Activated CD4-positive, alpha-beta T cell treated with anti-CD3 and anti-CD28 coated beads, Interleukin-2, amount 10 ng/mL, durations not matched to agents 7 days and 5 days (primary cell): ENCODE measurements at regions not wholly inside any gene's neighbourhood (a gene's known extent, or its start where the extent isn't known, plus 50 kb on each side); places are given as distances from the start of the nearest gene placed in this dataset.

Source experiments
- CTCF ChIA-PET: fragments of 350-600 bp; sonication (Branson Sonifier 250); formaldehyde crosslinking; loops from one replicate; lab custom pipeline; 2021; ENCODE audit warnings: antibody characterized with exemption; lab: Charles Lee
- POLR2A ChIA-PET: fragments of 350-600 bp; sonication (Branson Sonifier 250); formaldehyde crosslinking; loops from one replicate; lab custom pipeline; 2021; ENCODE audit warnings: antibody characterized with exemption; lab: Charles Lee
- DNase-seq: peaks from one replicate; pipeline ENCODE4 v3.0.0-alpha.2; 2020
- H3K27ac Mint-ChIP-seq: one replicate; pipeline ENCODE4 v1.8.0; 2021; ENCODE audit warnings: mild to moderate bottlenecking, moderate library complexity, mixed read lengths
- H3K27me3 Mint-ChIP-seq: one replicate; pipeline ENCODE4 v1.8.0; 2021; ENCODE audit warnings: mixed read lengths
- H3K36me3 Mint-ChIP-seq: one replicate; pipeline ENCODE4 v1.8.0; 2021; ENCODE audit warnings: low read depth, mixed read lengths
- H3K4me1 Mint-ChIP-seq: one replicate; pipeline ENCODE4 v1.8.0; 2021; ENCODE audit warnings: mixed read lengths
- H3K4me3 Mint-ChIP-seq: one replicate; pipeline ENCODE4 v1.8.0; 2021; ENCODE audit warnings: mild to moderate bottlenecking, moderate library complexity, mixed read lengths
- H3K9me3 Mint-ChIP-seq: one replicate; pipeline ENCODE4 v1.8.0; 2021; ENCODE audit warnings: mixed read lengths

DNA sequence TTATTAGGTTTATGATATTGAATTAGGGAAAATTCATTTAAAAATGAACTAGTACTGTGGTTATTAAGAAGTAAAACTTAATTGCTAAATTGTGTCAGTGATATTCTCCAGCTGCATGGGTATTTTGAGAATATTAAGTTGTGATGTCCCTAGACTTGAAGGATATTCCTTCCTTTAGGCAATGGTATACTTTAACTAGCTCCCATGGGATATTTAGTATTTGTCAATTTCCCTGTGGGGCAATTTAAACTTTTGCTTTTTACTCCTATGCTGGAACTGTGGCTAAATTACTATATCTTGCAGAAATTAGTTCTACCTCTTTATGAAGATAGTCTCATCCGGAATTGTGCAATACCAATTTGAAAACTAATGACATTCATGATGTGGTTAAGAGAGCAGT, 151.6 kb upstream of the CSNK1A1L start:
- POLR2A ChIA-PET = no interaction called here
- no peak overlapping the region for H3K27ac Mint-ChIP-seq
- no peaks in the 10 kb centered on the region for H3K36me3 Mint-ChIP-seq
- no peak for DNase-seq
- CTCF ChIA-PET = no interaction called here
- no peaks in the 10 kb centered on the region for H3K4me1 Mint-ChIP-seq
- no peaks in the 10 kb centered on the region for H3K27me3 Mint-ChIP-seq
- H3K9me3 Mint-ChIP-seq = peaks cover 3% of the 10 kb centered on the region
- no peak overlapping the region for H3K4me3 Mint-ChIP-seq

DNA sequence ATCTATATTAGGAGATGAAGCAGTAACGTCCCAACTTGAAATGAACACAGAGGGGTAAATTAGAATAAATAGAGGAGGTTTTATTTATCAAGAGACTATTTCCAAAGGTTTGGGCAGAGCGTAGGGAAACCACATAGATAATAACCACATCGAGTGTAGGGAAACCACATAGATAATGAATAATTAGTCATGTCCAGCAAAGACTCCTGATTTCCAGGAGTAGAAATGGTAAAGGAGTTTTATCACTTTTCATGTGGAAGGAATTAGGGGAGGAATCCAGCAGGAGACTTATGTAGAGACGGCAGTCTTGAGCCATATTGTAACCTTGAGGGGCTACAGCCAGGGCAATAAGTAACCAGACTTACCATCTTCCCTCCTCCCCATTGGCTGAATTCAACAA, 136.3 kb upstream of the CSNK1A1L start:
- H3K27me3 Mint-ChIP-seq = no peaks in the 10 kb centered on the region

DNA sequence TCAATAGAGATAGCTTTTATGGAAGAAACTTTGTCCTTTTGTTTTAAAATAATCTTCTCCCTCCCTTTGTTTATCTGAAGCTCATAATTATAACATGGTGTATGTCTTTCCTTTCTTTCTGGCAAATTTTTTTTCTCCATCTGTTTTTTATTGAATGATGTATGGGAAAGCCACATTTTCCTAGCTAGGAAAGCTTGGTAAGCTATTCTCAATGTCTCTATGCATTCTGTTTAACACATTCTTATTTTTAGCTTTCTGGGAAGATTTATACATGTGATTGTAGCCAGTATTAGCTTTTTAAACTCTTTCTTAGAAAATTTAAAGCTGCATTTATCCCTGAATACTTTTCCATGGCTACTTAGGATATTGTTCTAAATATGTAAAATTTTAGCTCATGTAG, 124.9 kb upstream of the CSNK1A1L start:
- no peaks in the 10 kb centered on the region for H3K36me3 Mint-ChIP-seq
- H3K4me1 Mint-ChIP-seq = no peaks in the 10 kb centered on the region
- H3K27me3 Mint-ChIP-seq = no peaks in the 10 kb centered on the region
- CTCF ChIA-PET = no interaction called here
- DNase-seq = no peak
- H3K27ac Mint-ChIP-seq = no peak overlapping the region
- H3K9me3 Mint-ChIP-seq = peaks cover 5% of the 10 kb centered on the region
- POLR2A ChIA-PET = no interaction called here
- H3K4me3 Mint-ChIP-seq = no peak overlapping the region

More for the DNA sequence above, 136.3 kb upstream of the CSNK1A1L start:
- no peaks in the 10 kb centered on the region for H3K4me1 Mint-ChIP-seq
- DNase-seq = no peak
- H3K36me3 Mint-ChIP-seq = no peaks in the 10 kb centered on the region
- H3K4me3 Mint-ChIP-seq = no peak overlapping the region
- H3K27ac Mint-ChIP-seq = no peak overlapping the region
- H3K9me3 Mint-ChIP-seq = peaks cover 4% of the 10 kb centered on the region
- ChIA-PET CTCF (no interaction called here), POLR2A (no interaction called here)

DNA sequence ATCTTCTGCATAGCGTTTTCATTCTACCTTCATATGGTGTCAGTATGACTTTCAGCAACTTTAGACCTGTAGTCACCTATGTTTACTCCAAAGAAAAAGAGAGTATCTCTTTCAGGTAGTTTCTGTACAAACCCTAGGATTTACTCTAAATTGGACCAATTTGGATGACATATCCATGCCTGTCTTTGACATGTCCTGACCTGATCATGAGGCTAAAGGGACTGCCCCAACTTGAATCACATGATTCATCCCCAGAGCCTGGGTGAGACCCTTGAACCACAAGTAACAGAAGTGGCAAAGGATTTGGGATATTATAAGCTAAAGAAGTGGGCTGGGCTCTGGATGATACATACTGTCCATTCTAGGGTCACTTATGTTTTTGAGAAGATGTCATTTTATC, 124.5 kb upstream of the CSNK1A1L start:
- POLR2A ChIA-PET = no interaction called here
- Mint-ChIP-seq H3K4me3 (no peak overlapping the region), H3K36me3 (no peaks in the 10 kb centered on the region)

DNA sequence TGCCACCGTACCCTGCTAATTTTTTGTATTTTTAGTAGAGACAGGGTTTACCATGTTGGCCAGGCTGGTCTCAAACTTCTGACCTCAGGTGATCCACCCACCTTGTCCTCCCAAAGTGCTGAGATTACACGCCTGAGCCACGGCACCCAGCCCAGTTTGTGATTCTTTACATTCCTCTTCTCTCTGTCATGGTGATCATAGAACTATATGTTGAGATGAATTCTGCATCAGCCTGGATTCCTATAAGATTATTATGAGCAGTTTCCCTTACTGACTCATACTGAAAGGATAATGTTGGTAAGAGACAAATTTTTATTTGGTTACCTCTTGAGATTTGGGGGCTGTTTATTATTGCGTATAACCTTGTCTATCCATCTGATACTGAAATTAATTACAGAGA, 121.5 kb upstream of the CSNK1A1L start:
- Mint-ChIP-seq H3K27me3 (no peaks in the 10 kb centered on the region), H3K9me3 (peaks cover 5% of the 10 kb centered on the region), H3K27ac (no peak overlapping the region), H3K4me1 (no peaks in the 10 kb centered on the region), H3K36me3 (no peaks in the 10 kb centered on the region), H3K4me3 (no peak overlapping the region)
- ChIA-PET POLR2A (no interaction called here), CTCF (no interaction called here)
- no peak for DNase-seq

More for the DNA sequence above, 124.5 kb upstream of the CSNK1A1L start:
- Mint-ChIP-seq H3K4me1 (no peaks in the 10 kb centered on the region), H3K9me3 (peaks cover 5% of the 10 kb centered on the region), H3K27ac (no peak overlapping the region), H3K27me3 (no peaks in the 10 kb centered on the region)
- CTCF ChIA-PET = interaction anchor here (0.5 kb wide), 1 partner anchor 12 kb away, joined by 3 read pairs; no protein-coding TSS in a partner anchor
- no peak for DNase-seq

DNA sequence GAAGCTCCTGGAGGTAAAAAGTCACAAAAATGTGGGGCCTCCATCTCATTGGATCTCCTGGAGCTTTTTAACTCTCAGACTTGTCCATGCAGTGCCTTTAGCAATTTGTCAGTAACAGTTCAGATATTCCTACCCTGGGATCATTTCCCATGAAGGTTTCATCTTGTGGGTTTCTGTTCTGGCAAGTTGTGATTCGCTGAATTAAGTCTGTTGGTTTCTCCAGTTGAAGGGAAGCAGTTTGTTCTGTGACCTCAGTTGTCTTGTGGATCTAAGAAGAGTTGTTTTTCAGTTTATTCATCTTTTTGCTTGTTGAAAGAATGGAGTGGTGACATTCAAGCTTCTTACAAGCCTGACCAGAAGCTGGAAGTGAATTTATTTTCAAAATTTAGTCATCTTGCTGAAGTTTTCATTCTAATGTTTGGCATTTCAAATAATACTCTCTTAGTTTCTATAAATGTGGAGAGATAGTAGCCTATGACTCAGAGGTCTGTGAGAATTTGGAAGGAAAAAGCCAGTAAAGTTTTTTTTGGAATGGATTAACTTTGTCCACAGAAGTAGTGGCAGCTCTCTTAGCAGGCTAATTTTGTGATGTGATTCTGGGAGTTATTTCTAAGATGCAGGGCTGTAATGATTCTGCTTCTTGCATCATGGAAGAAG, 120.1 kb upstream of the CSNK1A1L start:
- ChIA-PET POLR2A (no interaction called here), CTCF (no interaction called here)
- peaks cover 5% of the 10 kb centered on the region for H3K9me3 Mint-ChIP-seq
- no peaks in the 10 kb centered on the region for H3K4me1 Mint-ChIP-seq
- no peak overlapping the region for H3K4me3 Mint-ChIP-seq
- no peaks in the 10 kb centered on the region for H3K27me3 Mint-ChIP-seq
- H3K27ac Mint-ChIP-seq = no peak overlapping the region
- no peak for DNase-seq
- no peaks in the 10 kb centered on the region for H3K36me3 Mint-ChIP-seq

DNA sequence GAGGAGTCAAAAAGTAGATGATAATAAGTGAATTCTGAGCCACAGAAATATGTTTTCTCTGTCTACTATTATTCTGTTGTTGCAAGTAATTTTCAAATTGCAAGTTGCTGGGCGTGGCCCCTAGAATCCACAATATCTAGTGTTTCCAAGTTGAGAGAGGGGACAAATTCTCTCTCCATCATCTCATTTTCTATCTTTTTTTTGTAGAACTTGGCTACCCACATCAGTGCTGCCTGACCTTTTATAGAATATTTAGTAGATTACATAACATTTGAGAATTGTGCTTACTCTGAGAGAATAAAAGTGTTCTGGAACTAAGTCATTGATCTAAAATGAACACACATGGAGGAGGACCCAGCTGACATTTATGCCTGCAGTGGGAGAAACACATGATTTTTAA, 110.9 kb upstream of the CSNK1A1L start:
- H3K27ac Mint-ChIP-seq = no peak overlapping the region
- H3K4me3 Mint-ChIP-seq = no peak overlapping the region
- POLR2A ChIA-PET = no interaction called here
- H3K4me1 Mint-ChIP-seq = no peaks in the 10 kb centered on the region
- peaks cover 3% of the 10 kb centered on the region for H3K9me3 Mint-ChIP-seq
- no peaks in the 10 kb centered on the region for H3K36me3 Mint-ChIP-seq
- H3K27me3 Mint-ChIP-seq = no peaks in the 10 kb centered on the region
- CTCF ChIA-PET = no interaction called here
- no peak for DNase-seq

DNA sequence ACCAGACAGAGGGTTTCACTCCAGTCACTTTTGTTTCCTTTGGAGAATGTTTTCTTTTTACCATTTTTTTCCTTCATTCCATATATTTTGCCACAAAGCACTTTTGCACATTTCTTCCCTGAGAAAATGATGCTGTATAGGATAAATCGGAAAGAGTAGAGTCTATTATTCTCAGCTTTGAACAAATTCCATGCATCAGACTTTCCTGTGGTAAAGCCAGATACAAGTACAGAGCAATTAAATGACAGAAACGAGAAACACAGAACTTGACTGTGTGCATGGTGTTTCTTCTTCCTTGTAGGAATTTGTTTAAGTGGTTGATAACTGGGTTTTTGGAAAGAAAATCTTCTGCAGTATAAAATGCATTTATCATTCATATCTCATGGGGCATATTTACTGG, 107.4 kb upstream of the CSNK1A1L start:
- H3K4me1 Mint-ChIP-seq = no peaks in the 10 kb centered on the region
- no peak overlapping the region for H3K4me3 Mint-ChIP-seq
- DNase-seq = no peak
- peaks cover 3% of the 10 kb centered on the region for H3K9me3 Mint-ChIP-seq
- H3K36me3 Mint-ChIP-seq = no peaks in the 10 kb centered on the region
- CTCF ChIA-PET = no interaction called here
- POLR2A ChIA-PET = no interaction called here
- no peaks in the 10 kb centered on the region for H3K27me3 Mint-ChIP-seq
- no peak overlapping the region for H3K27ac Mint-ChIP-seq

DNA sequence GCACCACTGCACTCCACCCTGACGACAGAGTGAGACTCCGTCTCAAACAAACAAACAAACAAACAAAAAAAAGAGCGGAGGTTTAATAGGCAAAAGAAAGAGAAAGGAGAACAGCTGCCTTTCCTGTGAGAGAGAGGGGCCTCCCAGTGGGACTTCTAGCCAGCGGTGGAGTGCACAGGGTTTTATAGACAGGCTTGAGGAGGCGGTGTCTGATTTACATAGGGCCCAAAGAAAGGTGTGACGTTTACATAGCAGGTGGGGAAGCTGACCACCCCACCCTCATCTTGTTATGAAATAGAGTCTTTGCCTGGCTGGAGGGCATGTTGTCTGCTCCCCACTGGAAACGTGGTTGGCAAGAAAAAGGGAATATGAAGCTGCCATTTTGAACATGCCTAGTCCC, 106.0 kb upstream of the CSNK1A1L start:
- no peak overlapping the region for H3K27ac Mint-ChIP-seq
- DNase-seq = no peak
- H3K9me3 Mint-ChIP-seq = peaks cover 3% of the 10 kb centered on the region
- no peaks in the 10 kb centered on the region for H3K4me1 Mint-ChIP-seq
- H3K36me3 Mint-ChIP-seq = no peaks in the 10 kb centered on the region
- ChIA-PET CTCF (no interaction called here), POLR2A (no interaction called here)
- no peak overlapping the region for H3K4me3 Mint-ChIP-seq
- no peaks in the 10 kb centered on the region for H3K27me3 Mint-ChIP-seq

DNA sequence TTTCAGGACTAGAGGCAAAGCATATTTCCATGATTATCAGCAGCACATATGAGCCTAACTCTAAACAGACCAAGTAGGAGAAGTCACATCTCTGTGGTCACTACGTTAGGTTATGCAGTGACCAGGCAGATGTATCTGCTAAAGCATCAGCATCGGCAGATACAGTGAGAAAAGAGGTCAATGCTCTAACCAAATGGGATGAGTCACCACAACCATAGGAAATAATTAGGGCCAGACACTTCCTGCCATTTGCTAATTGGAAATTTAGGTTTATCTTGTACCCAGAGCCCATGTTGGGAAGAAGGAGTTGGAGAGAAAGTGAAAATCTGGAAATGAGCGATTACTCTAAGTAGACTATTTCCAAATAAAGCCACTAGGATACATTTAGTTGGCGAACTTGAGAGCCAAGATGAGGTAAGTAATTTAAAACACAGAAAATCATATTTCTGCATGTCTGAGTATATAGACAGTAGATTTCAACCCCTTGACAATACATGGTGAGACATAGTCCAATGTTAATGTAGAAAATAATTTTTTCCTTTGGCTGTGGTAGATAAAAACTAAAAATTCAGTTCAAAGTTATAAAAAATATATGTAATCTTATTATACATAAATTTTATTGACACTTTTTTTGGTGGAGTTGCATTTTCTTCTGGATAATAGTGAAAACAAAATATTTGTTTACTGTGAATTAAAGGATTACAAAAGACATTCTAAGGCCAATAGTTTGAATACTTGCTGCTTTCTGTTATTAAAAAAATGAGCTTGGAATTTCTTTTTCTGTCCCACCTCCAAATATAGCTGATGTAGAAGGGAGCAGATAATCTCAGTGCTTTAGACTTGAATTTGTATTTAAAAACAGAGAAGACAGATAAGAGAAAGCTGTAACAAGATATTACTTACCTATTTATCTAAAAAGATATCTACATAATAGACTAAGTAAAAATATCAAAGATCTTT, 104.4 kb upstream of the CSNK1A1L start:
- Mint-ChIP-seq H3K9me3 (peaks cover 3% of the 10 kb centered on the region), H3K4me3 (no peak overlapping the region), H3K27ac (no peak overlapping the region), H3K4me1 (no peaks in the 10 kb centered on the region), H3K27me3 (no peaks in the 10 kb centered on the region), H3K36me3 (no peaks in the 10 kb centered on the region)
- DNase-seq = no peak
- ChIA-PET POLR2A (no interaction called here), CTCF (no interaction called here)

DNA sequence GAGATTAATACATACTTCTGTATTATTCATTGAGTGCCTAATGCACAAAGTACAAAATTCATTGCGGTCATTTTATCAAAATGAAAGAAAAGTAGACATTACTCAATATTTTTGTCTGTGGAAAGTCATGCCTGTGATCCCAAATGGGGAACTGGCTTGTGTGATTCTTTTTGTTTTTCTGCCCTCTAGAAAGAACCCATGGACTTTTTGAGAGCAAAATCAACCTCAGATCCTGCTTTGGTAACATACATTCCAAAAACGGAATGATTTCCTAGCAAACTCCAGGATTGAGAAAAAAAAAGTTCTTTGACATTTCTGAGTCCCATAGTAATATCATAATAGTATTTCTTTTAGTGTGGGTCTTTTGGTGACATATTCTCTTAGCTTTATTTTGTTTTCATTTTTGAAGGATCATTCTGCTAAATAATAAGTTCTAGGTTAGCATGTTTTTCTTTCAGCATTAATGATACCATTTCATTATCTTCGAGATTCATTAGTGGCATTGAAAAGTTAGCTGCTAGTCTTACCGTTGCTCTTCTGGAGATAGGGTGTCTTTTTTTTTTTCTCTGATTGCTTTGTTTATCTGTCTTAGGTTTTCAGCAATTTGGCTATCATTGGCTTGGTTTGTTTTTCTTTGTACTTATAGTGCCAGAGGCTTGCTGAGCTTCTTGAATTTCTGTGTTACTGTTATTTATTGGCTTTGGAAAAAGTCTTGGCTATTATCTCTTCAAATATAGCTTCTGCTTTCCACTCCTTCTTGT, 102.4 kb upstream of the CSNK1A1L start:
- CTCF ChIA-PET = interaction anchor here (0.6 kb wide), 1 partner anchor 1244 kb away, joined by 6 read pairs; no protein-coding TSS in a partner anchor
- no peak for DNase-seq
- no peak overlapping the region for H3K4me3 Mint-ChIP-seq
- POLR2A ChIA-PET = no interaction called here
- H3K36me3 Mint-ChIP-seq = no peaks in the 10 kb centered on the region
- H3K4me1 Mint-ChIP-seq = no peaks in the 10 kb centered on the region
- H3K9me3 Mint-ChIP-seq = peaks cover under 1% of the 10 kb centered on the region
- H3K27me3 Mint-ChIP-seq = no peaks in the 10 kb centered on the region
- no peak overlapping the region for H3K27ac Mint-ChIP-seq

DNA sequence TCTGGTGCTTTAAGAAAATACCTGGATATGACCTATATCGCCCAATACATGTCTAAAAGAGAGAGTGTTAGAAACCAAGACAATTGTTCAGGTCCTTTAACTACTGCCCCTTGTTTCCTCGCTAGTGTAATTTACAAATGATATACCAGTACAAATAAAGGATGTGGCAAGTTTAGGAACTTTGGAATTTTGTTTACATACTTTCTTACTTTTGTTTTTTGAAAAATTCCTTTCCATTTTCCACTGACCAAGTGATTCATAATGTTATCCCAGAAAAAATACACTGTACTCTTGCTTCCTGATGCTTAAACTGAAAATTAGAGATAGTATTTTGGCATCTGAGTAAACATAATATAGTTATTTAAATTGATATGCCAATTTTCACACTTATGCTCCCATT, 96.8 kb upstream of the CSNK1A1L start:
- no peaks in the 10 kb centered on the region for H3K4me1 Mint-ChIP-seq
- no peaks in the 10 kb centered on the region for H3K9me3 Mint-ChIP-seq
- no peaks in the 10 kb centered on the region for H3K36me3 Mint-ChIP-seq
- H3K4me3 Mint-ChIP-seq = no peak overlapping the region
- ChIA-PET CTCF (no interaction called here), POLR2A (no interaction called here)
- no peaks in the 10 kb centered on the region for H3K27me3 Mint-ChIP-seq
- no peak for DNase-seq
- no peak overlapping the region for H3K27ac Mint-ChIP-seq

DNA sequence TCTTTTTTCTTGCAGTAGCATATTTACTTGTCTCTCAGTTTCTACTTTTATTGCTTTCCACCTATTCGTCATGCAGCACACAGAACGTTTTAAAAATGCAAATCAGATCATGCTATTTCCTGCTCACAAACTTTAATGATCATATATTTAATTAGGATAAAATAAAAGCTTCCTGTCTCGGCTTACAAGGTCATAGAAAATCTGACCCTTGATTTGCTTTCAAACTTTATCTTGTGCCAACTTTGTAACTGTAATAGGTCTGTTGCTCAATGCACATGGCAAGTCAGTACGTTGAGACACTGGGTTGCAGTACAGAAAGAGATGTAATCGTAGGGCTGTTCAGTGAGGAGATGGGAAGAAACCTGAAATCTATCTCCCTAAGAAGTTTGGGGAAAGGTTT, 95.6 kb upstream of the CSNK1A1L start:
- DNase-seq = no peak
- Mint-ChIP-seq H3K4me1 (no peaks in the 10 kb centered on the region), H3K36me3 (no peaks in the 10 kb centered on the region), H3K4me3 (no peak overlapping the region), H3K27me3 (no peaks in the 10 kb centered on the region), H3K9me3 (no peaks in the 10 kb centered on the region), H3K27ac (no peak overlapping the region)
- ChIA-PET POLR2A (no interaction called here), CTCF (no interaction called here)
